Epithelial cell of esophagus (primary cell): ENCODE measurements at regions not wholly inside any gene's neighbourhood (a gene's known extent, or its start where the extent isn't known, plus 50 kb on each side); places are given as distances from the start of the nearest gene placed in this dataset.
A peak's percentile ranks its signal among the peaks of the same experiment; 100 is the strongest.

Source experiments
- DNase-seq: peaks from one replicate; pipeline ENCODE4 v3.0.0; 2010; ENCODE audit warnings: low read depth
- H3K4me3 ChIP-seq: 2 replicates; pipeline ENCODE4 v1.5.1; 2011; ENCODE audit warnings: mild to moderate bottlenecking, low read length, control low read depth
- TF ChIP-seq, protein P1 (sequence below): IDR thresholded peaks from 2 replicates; pipeline ENCODE4 v1.5.1; 2011; ENCODE audit warnings: low read depth, mild to moderate bottlenecking, low read length, control low read depth, inconsistent platforms; ENCODE audit not compliant: insufficient read depth; ENCODE audit errors: missing control alignments

DNA sequence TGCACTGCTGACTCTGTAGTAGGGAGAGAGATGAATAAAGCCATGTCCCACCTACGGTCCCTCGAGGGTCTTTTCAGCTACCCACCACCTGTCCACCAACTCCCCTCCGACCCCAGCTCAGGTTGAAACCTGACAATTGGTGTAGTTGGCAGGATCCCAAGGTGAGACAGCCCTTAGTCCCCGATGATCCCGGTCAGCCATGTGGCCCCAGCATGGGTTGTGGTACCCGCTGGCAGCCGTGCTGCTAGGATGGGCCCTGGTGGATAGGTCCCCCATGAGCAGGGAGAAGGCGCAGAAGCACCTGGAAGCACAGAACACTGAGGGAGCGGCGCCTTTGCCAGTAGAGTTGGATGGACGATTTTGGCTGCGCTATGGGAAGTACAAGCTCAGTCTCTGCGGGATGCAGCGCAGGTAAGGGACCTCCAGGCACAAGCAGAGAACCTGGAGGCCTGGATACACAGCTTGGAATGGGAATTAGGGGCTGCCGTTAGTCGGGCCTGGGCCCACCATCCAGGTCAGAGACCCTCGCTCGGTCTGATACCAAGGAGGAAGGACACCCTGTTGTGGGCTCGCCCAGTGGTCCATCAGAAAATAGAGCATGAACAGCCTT lies 694.6 kb upstream of the AGA start:
- TF ChIP-seq, protein P1, sequence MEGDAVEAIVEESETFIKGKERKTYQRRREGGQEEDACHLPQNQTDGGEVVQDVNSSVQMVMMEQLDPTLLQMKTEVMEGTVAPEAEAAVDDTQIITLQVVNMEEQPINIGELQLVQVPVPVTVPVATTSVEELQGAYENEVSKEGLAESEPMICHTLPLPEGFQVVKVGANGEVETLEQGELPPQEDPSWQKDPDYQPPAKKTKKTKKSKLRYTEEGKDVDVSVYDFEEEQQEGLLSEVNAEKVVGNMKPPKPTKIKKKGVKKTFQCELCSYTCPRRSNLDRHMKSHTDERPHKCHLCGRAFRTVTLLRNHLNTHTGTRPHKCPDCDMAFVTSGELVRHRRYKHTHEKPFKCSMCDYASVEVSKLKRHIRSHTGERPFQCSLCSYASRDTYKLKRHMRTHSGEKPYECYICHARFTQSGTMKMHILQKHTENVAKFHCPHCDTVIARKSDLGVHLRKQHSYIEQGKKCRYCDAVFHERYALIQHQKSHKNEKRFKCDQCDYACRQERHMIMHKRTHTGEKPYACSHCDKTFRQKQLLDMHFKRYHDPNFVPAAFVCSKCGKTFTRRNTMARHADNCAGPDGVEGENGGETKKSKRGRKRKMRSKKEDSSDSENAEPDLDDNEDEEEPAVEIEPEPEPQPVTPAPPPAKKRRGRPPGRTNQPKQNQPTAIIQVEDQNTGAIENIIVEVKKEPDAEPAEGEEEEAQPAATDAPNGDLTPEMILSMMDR, result no peak
- no peak overlapping the region for H3K4me3 ChIP-seq
- DNase-seq, result no peak

DNA sequence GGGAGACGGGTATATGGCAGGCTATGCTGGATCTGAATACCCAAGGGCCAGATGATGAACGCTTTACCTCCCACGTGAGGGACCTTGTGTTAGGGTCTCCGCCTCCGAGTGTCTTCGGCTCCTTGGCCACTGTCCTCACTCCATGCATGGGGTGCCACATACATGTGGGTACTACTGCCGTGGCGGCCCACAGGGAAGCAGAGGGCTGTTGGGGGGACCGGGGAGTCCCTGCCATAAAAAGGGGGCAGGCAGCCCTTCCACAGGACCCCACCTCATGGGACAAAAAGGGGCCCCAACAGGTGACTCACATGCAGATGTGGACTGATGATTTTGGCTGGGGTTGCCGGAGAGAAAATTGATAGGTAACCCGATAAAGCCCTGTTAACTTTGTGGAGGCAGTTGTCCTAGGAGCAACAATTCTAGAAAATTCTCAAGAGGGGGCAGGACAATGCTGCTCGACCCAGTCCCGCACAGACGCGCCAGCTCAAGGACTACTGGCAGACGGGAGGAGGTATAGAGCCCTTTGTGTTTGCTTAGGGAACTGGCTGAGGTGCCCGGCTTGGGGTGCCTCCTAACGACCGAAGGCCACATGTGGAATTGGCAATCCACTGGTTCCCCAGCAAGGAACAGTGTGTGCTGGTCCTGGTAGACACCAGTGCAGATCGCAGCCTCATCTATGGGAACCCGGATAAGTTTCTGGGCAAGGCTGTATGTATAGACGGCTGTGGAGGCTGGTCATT lies 695.7 kb upstream of the AGA start:
- TF ChIP-seq, protein P1, result no peak
- no peak for DNase-seq
- no peak overlapping the region for H3K4me3 ChIP-seq

DNA sequence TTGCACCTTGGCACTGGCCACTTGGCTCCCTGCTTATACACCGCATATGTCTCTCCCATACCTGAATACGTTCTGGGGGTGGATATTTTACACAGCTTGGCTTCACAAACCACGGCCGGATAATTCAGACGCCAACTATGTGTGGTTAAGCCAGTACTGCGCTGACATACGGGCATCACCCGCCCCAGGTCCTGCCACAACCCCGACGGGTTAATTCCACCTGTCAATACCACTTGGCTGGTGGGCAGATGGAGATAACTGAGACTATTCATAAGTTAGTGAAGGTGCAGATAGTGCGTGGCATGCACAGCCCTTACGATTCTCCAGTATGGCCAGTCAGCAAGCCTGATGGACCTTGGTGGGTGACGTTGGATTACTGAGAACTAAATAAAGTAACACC lies 696.3 kb upstream of the AGA start:
- no peak overlapping the region for H3K4me3 ChIP-seq
- no peak for DNase-seq
- TF ChIP-seq, protein P1, result no peak

- DNase-seq, result no peak
- H3K4me3 ChIP-seq, result no peak overlapping the region
- TF ChIP-seq, protein P1, result no peak
Observed at GRCh38 chr4:178140326-178140915, 698.2 kb upstream of the AGA start.

GRCh38 chr4:178142724-178143123 lies 700.5 kb upstream of the AGA start:
- peak; percentile 67 for DNase-seq
- no peak overlapping the region for H3K4me3 ChIP-seq
- TF ChIP-seq, protein P1, result no peak

DNA sequence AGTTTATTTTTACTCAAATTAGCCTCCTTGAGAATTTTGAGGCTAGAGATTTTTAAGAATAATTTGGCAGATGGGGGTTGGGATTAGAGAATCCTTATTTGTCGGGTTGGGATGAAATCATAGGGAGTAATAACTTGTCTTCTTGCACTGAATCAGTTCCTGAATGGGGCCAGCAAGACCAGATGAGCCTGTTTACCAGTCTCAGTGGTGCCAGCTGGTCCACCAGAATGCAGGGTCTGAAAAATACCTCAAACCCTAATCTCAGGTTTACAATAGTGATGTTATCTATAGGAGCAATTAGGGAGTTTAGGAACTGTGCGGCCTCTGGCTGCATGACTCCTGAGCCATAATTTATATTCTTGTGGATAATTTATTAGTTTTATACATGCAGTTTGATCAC lies 705.9 kb upstream of the AGA start:
- peak; percentile 70 for DNase-seq
- no peak overlapping the region for H3K4me3 ChIP-seq
- TF ChIP-seq, protein P1, result no peak
